Small intestine (tissue), 7 donors: ENCODE measurements at regions not wholly inside any gene's neighbourhood (a gene's known extent, or its start where the extent isn't known, plus 50 kb on each side); places are given as distances from the start of the nearest gene placed in this dataset.
"Not testable (repeated sequence)": the region's sequence is repeated elsewhere in the genome, so short reads cannot be mapped to it uniquely, and the experiment has no call there.

Experiments
- DNase-seq, 2 donors: peaks; one replicate each; pipeline versions ENCODE4 v3.0.0 to v3.0.0-alpha.2; 2013
- FAIRE-seq: peaks from 2 replicates; lab custom pipeline; 2012; peaks lifted over from hg19 to GRCh38; lab: Jason Lieb, UNC
- H3K27ac ChIP-seq, 3 donors: one replicate each; pipeline ENCODE4 v1.5.1; 2013; ENCODE audit warnings: low read length in 2 of 3, mild to moderate bottlenecking in 2 of 3, control low read depth in 1 of 3, inconsistent platforms in 1 of 3, low read depth in 1 of 3, moderate library complexity in 1 of 3
- H3K27me3 ChIP-seq, 3 donors: one replicate each; pipeline ENCODE4 v1.6.1; 2013; ENCODE audit warnings: low read length in 3 of 3, inconsistent platforms in 1 of 3; ENCODE audit not compliant: control insufficient read depth in 3 of 3, insufficient read depth in 3 of 3
- H3K36me3 ChIP-seq, 3 donors: one replicate each; pipeline ENCODE4 v1.6.1; 2013; ENCODE audit warnings: low read length in 3 of 3, inconsistent platforms in 1 of 3, low read depth in 1 of 3, mild to moderate bottlenecking in 1 of 3, moderate library complexity in 1 of 3; ENCODE audit not compliant: control insufficient read depth in 3 of 3, insufficient read depth in 2 of 3
- H3K4me1 ChIP-seq, 3 donors: one replicate each; pipeline ENCODE4 v1.6.1; 2013; ENCODE audit warnings: low read length in 2 of 3, inconsistent platforms in 1 of 3, low read depth in 1 of 3, mild to moderate bottlenecking in 1 of 3, moderate library complexity in 1 of 3; ENCODE audit not compliant: control insufficient read depth in 3 of 3, insufficient read depth in 2 of 3
- H3K4me3 ChIP-seq, 3 donors: one replicate each; pipeline ENCODE4 v1.5.1; 2013; ENCODE audit warnings: low read length in 3 of 3, control low read depth in 1 of 3, inconsistent platforms in 1 of 3, low read depth in 1 of 3, mild to moderate bottlenecking in 1 of 3, moderate library complexity in 1 of 3
- H3K9me3 ChIP-seq, 2 donors: one replicate each; pipeline ENCODE4 v1.6.1; 2013; ENCODE audit warnings: low read depth in 1 of 2, low read length in 1 of 2; ENCODE audit not compliant: control insufficient read depth in 2 of 2, insufficient read depth in 1 of 2
- WGBS, 3 donors: extraction: QIAGEN DNeasy Blood & Tissue Kit; methylation state at CpG; one replicate each; pipeline ENCODE4 v1.1.7; 2013; 5-methylcytosine and 5-hydroxymethylcytosine counted together
- donor health status: healthy with polysubstance abuse.
- donor health status: control.
- donor health status: control.
- donor health status: Bipolar disorder and iron deficiency.
- donor health status: healthy.

GRCh38 chr13:31385540-31385939 lies 185.8 kb downstream of the B3GLCT start:
- Histone ChIP-seq H3K36me3 (no peaks in the 10 kb centered on the region), H3K27me3 (no peaks in the 10 kb centered on the region), H3K9me3 (no peaks in the 10 kb centered on the region), H3K27ac (no peak overlapping the region), H3K4me3 (no peak overlapping the region), H3K4me1 (no peaks in the 10 kb centered on the region)
- FAIRE-seq (no peak), DNase-seq (no peak)
- 27 to 56% (median 46%) methylated on average over 5 of the region's 5 CpGs for WGBS, 3 donors

GRCh38 chr13:31394506-31394905 lies 194.7 kb downstream of the B3GLCT start:
- no peak overlapping the region for H3K27ac ChIP-seq
- no peaks in the 10 kb centered on the region for H3K4me1 ChIP-seq
- WGBS, 3 donors, result 63 to 74% (median 73%) methylated on average over 4 of the region's 4 CpGs
- no peak overlapping the region for H3K4me3 ChIP-seq
- no peaks in the 10 kb centered on the region for H3K27me3 ChIP-seq
- FAIRE-seq (no peak), DNase-seq (no peak)
- H3K9me3 ChIP-seq, result no peaks in the 10 kb centered on the region
- no peaks in the 10 kb centered on the region for H3K36me3 ChIP-seq

GRCh38 chr13:31395090-31395489 lies 195.3 kb downstream of the B3GLCT start:
- Histone ChIP-seq H3K9me3 (no peaks in the 10 kb centered on the region), H3K36me3 (no peaks in the 10 kb centered on the region), H3K27me3 (no peaks in the 10 kb centered on the region), H3K27ac (no peak overlapping the region), H3K4me3 (no peak overlapping the region), H3K4me1 (no peaks in the 10 kb centered on the region)
- FAIRE-seq (no peak), DNase-seq (no peak)
- WGBS, 3 donors, result 67 to 85% (median 71%) methylated on average over 3 of the region's 3 CpGs

GRCh38 chr13:31399690-31400089 lies 199.9 kb downstream of the B3GLCT start:
- Histone ChIP-seq H3K4me1 (no peaks in the 10 kb centered on the region), H3K27ac (no peak overlapping the region), H3K4me3 (no peak overlapping the region), H3K27me3 (no peaks in the 10 kb centered on the region), H3K36me3 (no peaks in the 10 kb centered on the region), H3K9me3 (no peaks in the 10 kb centered on the region)
- DNase-seq (no peak), FAIRE-seq (no peak)

GRCh38 chr13:31403711-31404110 lies 203.9 kb downstream of the B3GLCT start:
- not testable (repeated sequence) for H3K4me1 ChIP-seq, H3K27ac ChIP-seq, H3K36me3 ChIP-seq, FAIRE-seq, H3K27me3 ChIP-seq, H3K9me3 ChIP-seq, DNase-seq, H3K4me3 ChIP-seq
- 61 to 72% (median 62%) methylated on average over 4 of the region's 4 CpGs for WGBS, 3 donors

- no peaks in the 10 kb centered on the region for H3K4me1 ChIP-seq
- no peak overlapping the region for H3K27ac ChIP-seq
- no peaks in the 10 kb centered on the region for H3K9me3 ChIP-seq
- no peaks in the 10 kb centered on the region for H3K36me3 ChIP-seq
- DNase-seq, result no peak
- WGBS, 3 donors, result 64 to 85% (median 78%) methylated on average over 1 of the region's 1 CpG
- no peak for FAIRE-seq
- H3K27me3 ChIP-seq, result no peaks in the 10 kb centered on the region
- no peak overlapping the region for H3K4me3 ChIP-seq
These were observed 209.2 kb downstream of the B3GLCT start for GRCh38 chr13:31408927-31409326.

- no peaks in the 10 kb centered on the region for H3K36me3 ChIP-seq
- FAIRE-seq (no peak), DNase-seq (peak in 1 of 2 donors; percentile 36)
- WGBS, 3 donors, result 32 to 61% (median 50%) methylated on average over 6 of the region's 6 CpGs
- H3K27me3 ChIP-seq, result no peaks in the 10 kb centered on the region
- H3K9me3 ChIP-seq, result no peaks in the 10 kb centered on the region
- H3K27ac ChIP-seq, result no peak overlapping the region
- H3K4me1 ChIP-seq, result no peaks in the 10 kb centered on the region
- no peak overlapping the region for H3K4me3 ChIP-seq
These were observed 210.0 kb downstream of the B3GLCT start for GRCh38 chr13:31409678-31410356.

- no peak overlapping the region for H3K27ac ChIP-seq
- H3K4me3 ChIP-seq, result no peak overlapping the region
- H3K36me3 ChIP-seq, result no peaks in the 10 kb centered on the region
- peaks cover 0 to 2% (median 0%) of the 10 kb centered on the region in 3 donors for H3K27me3 ChIP-seq
- FAIRE-seq (no peak), DNase-seq (no peak)
- H3K4me1 ChIP-seq, result no peaks in the 10 kb centered on the region
- WGBS, 3 donors, result 50 to 64% (median 54%) methylated on average over 3 of the region's 3 CpGs
- H3K9me3 ChIP-seq, result no peaks in the 10 kb centered on the region
These were observed 213.7 kb downstream of the B3GLCT start for GRCh38 chr13:31413516-31413915.

GRCh38 chr13:31416066-31416465 lies 216.3 kb downstream of the B3GLCT start:
- H3K27me3 ChIP-seq, result peaks cover 0 to 2% (median 0%) of the 10 kb centered on the region in 3 donors
- H3K27ac ChIP-seq, result no peak overlapping the region
- H3K36me3 ChIP-seq, result no peaks in the 10 kb centered on the region
- 80 to 86% (median 85%) methylated on average over 4 of the region's 4 CpGs for WGBS, 3 donors
- no peaks in the 10 kb centered on the region for H3K4me1 ChIP-seq
- H3K9me3 ChIP-seq, result no peaks in the 10 kb centered on the region
- FAIRE-seq (no peak), DNase-seq (no peak)
- H3K4me3 ChIP-seq, result no peak overlapping the region
